GM21528 (cell line): ENCODE measurements at regions not wholly inside any gene's neighbourhood (a gene's known extent, or its start where the extent isn't known, plus 50 kb on each side); places are given as distances from the start of the nearest gene placed in this dataset.

Experiments
- ATAC-seq: cut with Tn5 transposase; IDR thresholded peaks from one replicate; pipeline ENCODE4 v1.9.1; 2021; ENCODE audit warnings: mild to moderate bottlenecking, moderate library complexity; ENCODE audit not compliant: unreplicated experiment, low FRiP score

DNA sequence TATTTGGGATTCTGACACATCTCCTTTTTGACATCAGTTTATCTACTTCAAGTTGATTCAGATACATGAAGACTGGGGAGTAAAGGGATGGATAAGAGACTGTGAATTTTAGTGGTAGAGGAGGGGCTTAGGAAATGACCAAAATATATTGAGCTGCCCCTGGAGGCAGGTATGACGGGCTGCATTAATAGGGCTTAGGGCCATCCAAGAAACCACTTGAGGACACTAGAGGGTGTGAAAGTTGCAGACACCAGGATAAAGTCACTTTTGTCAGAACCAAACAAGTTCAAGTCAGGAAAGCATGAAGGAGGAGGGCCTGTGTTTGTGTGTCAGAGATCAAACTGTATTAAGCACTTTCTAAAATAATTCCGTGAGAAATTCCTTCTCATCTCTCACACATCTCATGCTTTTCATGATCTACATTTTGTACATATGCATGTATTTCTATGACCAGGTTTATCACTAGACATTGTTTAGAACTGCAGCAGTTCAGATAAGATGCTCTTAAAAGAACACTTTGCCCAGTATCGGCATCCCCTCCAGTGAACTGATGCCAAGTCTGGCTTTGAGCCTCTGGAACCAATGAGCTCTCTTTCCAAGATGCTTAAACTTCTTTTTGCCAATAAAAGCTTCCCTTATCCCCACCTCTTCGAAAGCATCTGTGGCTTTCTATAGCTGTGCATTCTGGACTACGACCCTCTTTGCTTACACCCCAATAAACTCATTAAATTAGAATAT is 136.9 kb downstream of the SLC38A1 start:
- no peak for ATAC-seq

DNA sequence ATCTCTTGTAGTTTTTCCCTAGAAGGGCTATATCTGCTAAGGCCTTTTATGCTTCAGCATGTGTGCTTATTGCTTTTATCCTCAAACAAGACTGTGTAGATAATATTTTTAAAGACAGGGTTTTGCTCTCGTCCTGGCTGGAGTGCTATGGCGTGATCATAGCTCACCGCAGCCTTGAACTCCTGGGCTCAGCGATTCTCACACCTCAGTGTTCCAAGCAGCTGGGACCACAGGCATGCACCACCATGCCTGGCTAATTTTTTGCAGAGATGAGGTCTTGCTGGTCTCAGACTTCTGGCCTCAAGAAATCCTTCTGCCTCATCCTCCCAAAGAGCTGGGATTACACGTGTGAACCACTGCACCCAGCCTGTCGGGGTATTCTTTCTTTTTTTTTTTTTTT is 137.3 kb upstream of the SCAF11 start:
- no peak for ATAC-seq

DNA sequence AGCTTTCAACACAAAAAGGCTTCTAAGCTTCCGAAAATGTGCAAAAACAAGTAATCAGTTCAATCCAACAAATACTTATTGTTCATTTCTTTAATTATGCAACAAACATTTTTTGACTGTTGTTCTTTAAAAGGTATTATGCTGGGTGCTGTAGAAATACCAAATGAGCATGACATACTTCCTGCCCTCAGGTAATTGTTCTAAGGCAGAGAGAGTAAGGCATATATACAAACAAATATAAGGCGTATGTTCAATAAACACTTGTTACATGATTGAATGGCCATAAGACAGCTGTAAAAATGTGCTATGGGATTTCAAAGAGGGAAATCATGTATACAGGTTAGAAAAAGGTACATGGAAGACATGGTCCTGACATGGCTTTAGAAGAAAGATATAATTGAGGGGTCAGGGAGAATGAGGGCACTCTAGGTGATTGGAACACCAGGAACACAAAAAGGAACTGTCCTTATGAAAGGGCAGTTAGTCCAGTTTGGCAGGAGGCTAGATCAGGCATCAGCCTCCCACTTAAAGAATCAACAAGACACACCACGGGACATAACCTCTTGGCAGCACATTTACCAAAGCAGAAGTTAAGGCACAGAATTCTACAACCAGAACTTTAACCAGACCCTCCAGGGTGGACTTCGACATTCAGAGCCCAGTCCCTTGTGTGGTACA is 135.8 kb upstream of the SCAF11 start:
- no peak for ATAC-seq

GRCh38 chr12:46124848-46125619 is 134.7 kb upstream of the SCAF11 start:
- no peak for ATAC-seq

DNA sequence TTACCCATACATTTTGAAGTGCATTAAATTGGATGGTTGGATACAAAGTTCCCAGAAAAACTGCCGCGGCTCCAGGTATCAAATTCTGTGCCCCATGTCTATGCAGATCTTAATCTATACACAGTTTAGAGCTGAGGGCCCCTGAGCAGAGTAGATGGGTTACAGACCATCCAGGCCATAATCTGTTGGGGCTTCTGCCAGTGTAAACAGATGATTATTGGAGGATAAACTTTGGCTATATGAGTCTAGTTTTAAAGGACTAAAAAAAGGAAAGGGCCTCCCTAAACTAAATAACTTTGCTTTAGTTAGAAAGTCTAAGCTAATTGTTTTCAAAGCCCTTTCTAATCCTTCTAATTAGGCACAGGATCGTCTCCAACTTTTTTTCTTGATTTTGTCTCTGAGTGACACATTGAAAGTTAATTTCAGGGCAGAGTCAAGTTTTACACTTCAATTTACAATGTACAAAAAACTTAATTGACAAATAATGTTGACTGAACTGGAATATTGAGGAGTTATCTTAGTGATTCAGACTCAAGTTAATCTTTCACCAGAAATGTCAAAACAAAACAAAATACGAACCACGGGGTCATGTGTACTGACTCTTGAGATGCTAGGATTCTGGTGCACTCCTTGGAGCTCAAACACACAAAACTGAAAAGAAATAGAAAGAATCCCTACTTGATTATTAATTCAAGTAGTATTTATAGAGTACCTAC is 133.9 kb upstream of the SCAF11 start:
- ATAC-seq = no peak

DNA sequence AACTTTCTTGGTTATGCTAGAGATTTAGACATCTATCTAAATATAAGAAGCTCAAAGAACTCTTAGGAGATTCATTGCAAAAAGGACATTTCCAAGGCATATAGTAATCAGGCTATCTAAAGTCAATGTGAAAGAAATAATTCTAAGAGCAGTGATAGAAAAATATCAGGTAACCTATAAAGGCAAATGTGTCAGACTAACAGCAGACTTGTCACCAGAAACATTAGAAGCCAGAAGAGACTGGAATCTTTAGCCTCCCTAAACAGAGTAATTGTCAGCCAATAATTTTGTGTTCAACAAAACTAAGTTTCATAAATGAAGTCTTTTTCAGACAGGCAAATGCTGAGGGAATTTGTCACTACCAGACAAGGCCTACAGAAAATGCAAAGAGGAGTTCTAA is 122.0 kb upstream of the SCAF11 start:
- ATAC-seq = no peak

- no peak for ATAC-seq
These were observed 121.3 kb upstream of the SCAF11 start for GRCh38 chr12:46111715-46112114.

GRCh38 chr12:46110928-46111699 is 120.7 kb upstream of the SCAF11 start:
- ATAC-seq = no peak

GRCh38 chr12:46110223-46110611 is 119.8 kb upstream of the SCAF11 start:
- no peak for ATAC-seq

GRCh38 chr12:46109343-46110222 is 119.2 kb upstream of the SCAF11 start:
- no peak for ATAC-seq

DNA sequence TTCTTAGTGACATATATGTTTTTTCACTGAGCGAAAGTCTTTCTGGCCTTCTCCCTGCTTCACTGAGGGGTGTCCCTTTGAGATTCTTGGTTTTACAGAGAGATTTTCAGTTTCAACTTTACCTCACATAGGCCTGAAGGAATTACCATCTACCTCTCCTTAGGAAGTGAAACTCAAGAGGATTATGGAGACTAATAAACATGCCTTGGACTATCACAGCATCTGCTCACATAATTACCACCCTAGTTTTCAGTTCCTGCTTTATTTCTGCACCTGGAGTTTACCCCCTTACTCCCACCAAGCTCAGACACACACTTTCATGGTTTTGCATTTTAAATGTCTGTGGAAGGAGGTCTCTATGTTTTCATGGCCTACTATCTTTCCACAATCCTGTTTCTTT is 118.3 kb upstream of the SCAF11 start:
- peak; percentile 93 for ATAC-seq

DNA sequence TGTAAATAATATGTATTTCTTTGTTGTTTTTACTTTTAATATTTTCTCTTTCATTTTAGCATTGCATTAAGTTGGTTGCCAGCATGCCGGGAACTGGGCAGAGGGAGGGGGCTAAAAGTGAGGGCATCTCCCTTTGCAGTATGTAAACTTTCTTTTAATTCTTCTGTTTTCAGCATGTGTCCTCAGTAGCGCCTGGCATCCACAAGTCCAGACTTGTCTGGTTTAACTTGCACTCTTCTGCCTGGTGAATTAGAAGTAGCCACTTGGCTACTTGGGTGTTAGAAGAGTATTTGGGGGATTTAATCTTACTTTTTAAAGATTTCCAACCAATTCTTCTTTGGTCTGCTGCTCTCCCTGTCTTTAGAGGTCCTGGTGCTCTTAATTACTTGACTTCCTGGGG is 117.2 kb upstream of the SCAF11 start:
- ATAC-seq = no peak

GRCh38 chr12:46105735-46106134 is 115.4 kb upstream of the SCAF11 start:
- ATAC-seq = no peak

DNA sequence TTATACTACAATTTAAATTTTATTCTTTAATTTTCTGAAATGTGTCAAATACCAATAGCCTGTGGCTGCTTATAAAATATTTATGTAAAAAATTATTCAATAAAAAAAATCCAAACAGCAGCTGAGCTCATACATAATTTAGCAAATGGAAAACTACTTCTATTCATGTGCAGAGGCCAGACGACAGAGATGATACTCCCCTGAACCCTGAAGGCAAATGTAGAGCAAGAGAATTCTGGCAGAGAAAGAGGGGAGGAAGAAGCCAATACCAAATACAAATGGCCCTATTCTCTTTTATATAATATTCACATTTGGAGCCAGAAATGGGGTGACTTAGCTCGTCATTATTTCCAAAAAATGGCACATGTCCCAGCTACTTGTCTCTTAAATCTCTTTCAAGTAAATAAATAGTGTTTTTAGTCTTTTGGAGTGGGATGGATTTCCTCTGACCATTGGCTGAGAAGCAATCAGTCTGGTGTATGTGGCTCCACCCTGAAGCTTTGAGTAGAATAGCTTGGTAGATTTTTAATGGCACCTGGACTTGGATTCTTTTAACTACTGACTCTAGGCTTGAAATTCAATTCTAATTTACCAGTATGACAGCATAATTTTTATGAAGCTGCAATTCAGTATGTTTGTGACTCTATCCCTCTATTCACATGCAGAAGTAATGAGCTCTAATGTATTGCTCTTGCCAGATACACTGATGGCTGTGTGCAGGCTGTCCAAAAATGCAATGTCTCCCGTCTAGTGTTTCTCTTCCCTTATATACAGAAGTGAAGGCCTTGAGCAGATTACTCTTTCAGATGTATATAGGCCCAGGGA is 113.4 kb upstream of the SCAF11 start:
- no peak for ATAC-seq

- no peak for ATAC-seq
These were observed 111.1 kb upstream of the SCAF11 start for GRCh38 chr12:46101485-46101869.

- no peak for ATAC-seq
These were observed 110.4 kb upstream of the SCAF11 start for GRCh38 chr12:46100551-46101484.

DNA sequence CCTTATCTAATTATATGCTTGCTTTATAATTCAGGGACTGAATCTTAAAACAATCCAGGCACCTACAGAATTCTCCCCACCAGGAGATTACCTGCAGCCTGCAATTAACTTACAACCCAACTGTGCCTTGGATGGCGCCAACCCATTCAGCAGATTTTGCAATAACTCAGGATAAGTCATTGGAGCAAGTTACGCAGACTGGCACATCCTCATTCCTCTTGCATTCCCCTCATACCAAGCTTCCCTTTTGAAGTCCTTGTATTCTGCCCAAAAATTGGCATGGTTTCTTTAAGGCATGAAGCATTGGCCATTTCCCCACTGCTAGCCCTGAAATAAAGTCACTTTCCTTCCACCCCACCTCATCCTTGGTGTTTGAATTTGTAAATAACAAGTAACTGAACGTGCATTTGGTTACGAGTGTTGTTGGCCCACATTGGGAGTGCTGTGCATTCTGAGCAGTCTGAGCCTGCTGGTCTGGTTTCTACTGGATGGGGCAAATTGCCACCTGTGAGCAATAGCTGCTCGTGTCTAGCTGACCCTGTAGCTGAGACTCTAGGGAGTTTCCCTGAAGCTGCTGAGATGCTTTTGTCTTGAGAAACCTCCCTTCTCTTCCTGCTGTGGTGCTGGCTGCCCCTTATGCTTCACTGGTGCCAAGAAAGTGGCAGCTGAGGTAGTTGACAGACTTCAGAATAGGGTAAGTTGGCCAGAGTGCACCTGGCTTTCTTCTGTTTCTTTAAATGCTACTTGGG is 99.2 kb upstream of the SCAF11 start:
- ATAC-seq = no peak
